ENCODE measurements at regions not wholly inside any gene's neighbourhood (a gene's known extent, or its start where the extent isn't known, plus 50 kb on each side); places are given as distances from the start of the nearest gene placed in this dataset.

DNA sequence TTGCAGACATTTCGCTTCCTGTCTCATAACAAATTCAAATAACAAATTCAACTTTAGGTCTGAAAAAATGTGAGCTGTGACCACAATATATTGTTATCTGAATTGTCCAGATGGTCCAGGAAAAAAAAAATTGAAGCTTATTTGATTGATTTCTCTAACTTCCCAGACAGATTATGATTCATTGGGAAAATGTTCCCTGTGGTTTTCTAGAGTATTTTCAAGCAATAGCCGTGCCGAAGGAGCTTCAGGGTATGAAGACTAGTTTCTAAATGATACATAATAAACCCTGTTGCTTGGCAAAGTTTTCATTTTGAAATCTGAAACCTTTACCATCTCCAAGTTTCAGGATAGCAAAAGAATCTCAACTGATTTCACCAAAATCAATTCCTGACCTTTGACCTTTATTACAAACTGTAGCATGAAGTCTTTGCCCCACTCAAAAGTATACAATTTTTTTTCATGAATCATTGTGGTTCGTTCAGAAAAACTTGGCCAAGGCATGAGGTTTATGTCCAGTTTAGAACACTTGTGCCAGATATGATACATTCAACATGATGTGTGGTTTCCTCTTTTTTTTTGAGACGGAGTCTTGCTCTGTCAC, 109.9 kb downstream of the JCAD start:
- TF ChIP-seq, protein P1, sequence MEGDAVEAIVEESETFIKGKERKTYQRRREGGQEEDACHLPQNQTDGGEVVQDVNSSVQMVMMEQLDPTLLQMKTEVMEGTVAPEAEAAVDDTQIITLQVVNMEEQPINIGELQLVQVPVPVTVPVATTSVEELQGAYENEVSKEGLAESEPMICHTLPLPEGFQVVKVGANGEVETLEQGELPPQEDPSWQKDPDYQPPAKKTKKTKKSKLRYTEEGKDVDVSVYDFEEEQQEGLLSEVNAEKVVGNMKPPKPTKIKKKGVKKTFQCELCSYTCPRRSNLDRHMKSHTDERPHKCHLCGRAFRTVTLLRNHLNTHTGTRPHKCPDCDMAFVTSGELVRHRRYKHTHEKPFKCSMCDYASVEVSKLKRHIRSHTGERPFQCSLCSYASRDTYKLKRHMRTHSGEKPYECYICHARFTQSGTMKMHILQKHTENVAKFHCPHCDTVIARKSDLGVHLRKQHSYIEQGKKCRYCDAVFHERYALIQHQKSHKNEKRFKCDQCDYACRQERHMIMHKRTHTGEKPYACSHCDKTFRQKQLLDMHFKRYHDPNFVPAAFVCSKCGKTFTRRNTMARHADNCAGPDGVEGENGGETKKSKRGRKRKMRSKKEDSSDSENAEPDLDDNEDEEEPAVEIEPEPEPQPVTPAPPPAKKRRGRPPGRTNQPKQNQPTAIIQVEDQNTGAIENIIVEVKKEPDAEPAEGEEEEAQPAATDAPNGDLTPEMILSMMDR (conservative IDR thresholded peaks at IDR 0.05; ENCODE audit: low read length) = no peak
- TF ChIP-seq EZH2phosphoT487 (IDR thresholded peaks at IDR 0.05; ENCODE audit: borderline replicate concordance) = no peak

Measured in Loucy (cell line).